Liver (tissue), 3 donors: ENCODE measurements at regions not wholly inside any gene's neighbourhood (a gene's known extent, or its start where the extent isn't known, plus 50 kb on each side); places are given as distances from the start of the nearest gene placed in this dataset.

Experiments
- CTCF ChIP-seq: fragments of 150-350 bp; IDR thresholded peaks from 2 replicates; pipeline ENCODE4 v1.5.1; 2017; ENCODE audit warnings: improper control_type of control experiment, low read depth, low read length; ENCODE audit not compliant: missing input control
- HNF4G ChIP-seq: IDR thresholded peaks from 2 replicates; pipeline ENCODE4 v1.6.1; 2016; ENCODE audit warnings: antibody characterized with exemption
- SP1 ChIP-seq: IDR thresholded peaks from 2 replicates; pipeline ENCODE4 v1.6.1; 2018; ENCODE audit warnings: antibody characterized with exemption, mild to moderate bottlenecking
- TAF1 ChIP-seq: conservative IDR thresholded peaks from 2 replicates; pipeline ENCODE4 v1.6.1; 2016; ENCODE audit warnings: antibody characterized with exemption, mild to moderate bottlenecking
- ZBTB33 ChIP-seq: IDR thresholded peaks from 2 replicates; pipeline ENCODE4 v1.6.1; 2016; ENCODE audit warnings: antibody characterized with exemption
- donor health status: healthy.
- donor health status: healthy.

GRCh38 chr6:2462831-2463230 is 217.4 kb upstream of the GMDS start:
- TF ChIP-seq CTCF (no peak), TAF1 (no peak), HNF4G (no peak), SP1 (no peak), ZBTB33 (no peak)
